GM12878 (cell line): ENCODE measurements at regions not wholly inside any gene's neighbourhood (a gene's known extent, or its start where the extent isn't known, plus 50 kb on each side); places are given as distances from the start of the nearest gene placed in this dataset.

Experiments used
- CBX5 ChIP-seq: sonication (generic); IDR thresholded peaks from 2 replicates; pipeline ENCODE4 v1.6.1; 2016; ENCODE audit warnings: low read depth, moderate library complexity, mild to moderate bottlenecking, inconsistent platforms
- GABPA ChIP-seq: IDR thresholded peaks from 2 replicates; pipeline ENCODE4 v1.6.1; 2014; ENCODE audit warnings: antibody characterized with exemption, low read depth, mild to moderate bottlenecking, inconsistent platforms
- SPI1 ChIP-seq: IDR thresholded peaks from 2 replicates; pipeline ENCODE4 v1.6.1; 2011; ENCODE audit warnings: low read depth, mild to moderate bottlenecking, low read length, moderate library complexity, borderline replicate concordance; ENCODE audit not compliant: insufficient read depth
- TAF1 ChIP-seq: IDR thresholded peaks from 2 replicates; pipeline ENCODE4 v1.6.1; 2011; ENCODE audit warnings: mild to moderate bottlenecking, low read depth, low read length, borderline replicate concordance
- YY1 ChIP-seq: IDR thresholded peaks from 2 replicates; pipeline ENCODE4 v1.6.1; 2011; ENCODE audit warnings: low read depth, mild to moderate bottlenecking, low read length
- TF ChIP-seq, protein P1 (sequence below): IDR thresholded peaks from 2 replicates; pipeline ENCODE4 v1.6.1; 2012; ENCODE audit warnings: low read depth, low read length, improper control_type of control experiment
- TF ChIP-seq, protein P2 (sequence below), 3 experiments: IDR thresholded peaks in 2 of 3; conservative IDR thresholded peaks in 1 of 3; 2 replicates each; pipeline ENCODE4 v1.5.1; 2011; ENCODE audit warnings: low read depth in 3 of 3, low read length in 3 of 3, mild to moderate bottlenecking in 3 of 3, control low read depth in 2 of 3, moderate library complexity in 2 of 3, inconsistent platforms in 1 of 3, mixed read lengths in 1 of 3; ENCODE audit not compliant: control insufficient read depth in 2 of 3, insufficient read depth in 1 of 3; ENCODE audit errors: extremely low read depth in 1 of 3

DNA sequence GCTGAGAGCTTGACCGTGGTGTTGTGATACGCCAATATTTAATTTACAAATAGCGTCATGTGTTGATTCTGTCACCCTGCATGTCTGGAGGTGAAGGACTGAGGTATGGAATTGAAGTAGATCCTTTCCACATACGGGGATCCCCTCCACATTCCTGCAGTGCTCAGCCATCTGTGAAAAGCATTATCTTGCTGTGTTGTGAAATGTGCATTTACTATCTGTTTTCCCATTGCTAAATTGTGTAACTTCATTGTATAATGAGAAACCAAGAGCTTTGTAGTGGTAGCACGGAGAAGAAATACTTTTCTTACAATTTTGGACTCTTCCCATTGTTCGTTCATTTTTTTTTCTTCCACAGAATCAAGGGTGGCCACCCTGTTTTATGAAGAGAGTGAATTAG is 577.3 kb upstream of the ZP4 start:
- no peak for TF ChIP-seq SPI1
- TF ChIP-seq, protein P1, sequence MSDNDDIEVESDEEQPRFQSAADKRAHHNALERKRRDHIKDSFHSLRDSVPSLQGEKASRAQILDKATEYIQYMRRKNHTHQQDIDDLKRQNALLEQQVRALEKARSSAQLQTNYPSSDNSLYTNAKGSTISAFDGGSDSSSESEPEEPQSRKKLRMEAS: no peak
- no peak for TF ChIP-seq CBX5
- TF ChIP-seq, protein P2, sequence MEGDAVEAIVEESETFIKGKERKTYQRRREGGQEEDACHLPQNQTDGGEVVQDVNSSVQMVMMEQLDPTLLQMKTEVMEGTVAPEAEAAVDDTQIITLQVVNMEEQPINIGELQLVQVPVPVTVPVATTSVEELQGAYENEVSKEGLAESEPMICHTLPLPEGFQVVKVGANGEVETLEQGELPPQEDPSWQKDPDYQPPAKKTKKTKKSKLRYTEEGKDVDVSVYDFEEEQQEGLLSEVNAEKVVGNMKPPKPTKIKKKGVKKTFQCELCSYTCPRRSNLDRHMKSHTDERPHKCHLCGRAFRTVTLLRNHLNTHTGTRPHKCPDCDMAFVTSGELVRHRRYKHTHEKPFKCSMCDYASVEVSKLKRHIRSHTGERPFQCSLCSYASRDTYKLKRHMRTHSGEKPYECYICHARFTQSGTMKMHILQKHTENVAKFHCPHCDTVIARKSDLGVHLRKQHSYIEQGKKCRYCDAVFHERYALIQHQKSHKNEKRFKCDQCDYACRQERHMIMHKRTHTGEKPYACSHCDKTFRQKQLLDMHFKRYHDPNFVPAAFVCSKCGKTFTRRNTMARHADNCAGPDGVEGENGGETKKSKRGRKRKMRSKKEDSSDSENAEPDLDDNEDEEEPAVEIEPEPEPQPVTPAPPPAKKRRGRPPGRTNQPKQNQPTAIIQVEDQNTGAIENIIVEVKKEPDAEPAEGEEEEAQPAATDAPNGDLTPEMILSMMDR (IDR thresholded peaks at IDR 0.05 in 2 of 3, conservative IDR thresholded peaks at IDR 0.05 in 1 of 3; ENCODE audit: control insufficient read depth in 2 of 3, extremely low read depth in 1 of 3, insufficient read depth in 1 of 3, low read depth in 3 of 3, low read length in 3 of 3): no peak
- TF ChIP-seq TAF1: no peak
- TF ChIP-seq YY1: no peak
- no peak for TF ChIP-seq GABPA
